ENCODE measurements at regions not wholly inside any gene's neighbourhood (a gene's known extent, or its start where the extent isn't known, plus 50 kb on each side); places are given as distances from the start of the nearest gene placed in this dataset.

DNA sequence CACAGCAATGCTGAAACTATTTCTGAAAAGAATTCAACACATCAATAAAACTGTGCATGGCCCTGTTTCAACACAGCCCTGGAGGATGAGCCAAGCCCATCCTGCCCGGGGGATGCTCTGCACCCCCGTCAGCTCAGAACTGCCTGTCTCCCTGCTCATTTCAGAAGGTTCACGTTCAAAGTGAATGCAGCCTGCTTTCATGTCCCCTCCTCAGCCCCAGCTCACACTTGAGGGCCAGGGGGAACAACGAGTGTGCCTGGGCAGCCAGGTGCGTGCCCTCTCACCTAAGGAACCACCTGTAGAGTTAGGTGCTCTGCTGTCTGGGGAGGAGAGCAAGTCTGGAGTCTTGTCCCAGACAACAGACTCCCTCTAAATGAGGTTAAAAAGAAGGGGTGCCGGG lies 348.5 kb upstream of the IRX2 start:
- no peak for TF ChIP-seq POLR2A (IDR thresholded peaks at IDR 0.05)
- TF ChIP-seq, protein P1, sequence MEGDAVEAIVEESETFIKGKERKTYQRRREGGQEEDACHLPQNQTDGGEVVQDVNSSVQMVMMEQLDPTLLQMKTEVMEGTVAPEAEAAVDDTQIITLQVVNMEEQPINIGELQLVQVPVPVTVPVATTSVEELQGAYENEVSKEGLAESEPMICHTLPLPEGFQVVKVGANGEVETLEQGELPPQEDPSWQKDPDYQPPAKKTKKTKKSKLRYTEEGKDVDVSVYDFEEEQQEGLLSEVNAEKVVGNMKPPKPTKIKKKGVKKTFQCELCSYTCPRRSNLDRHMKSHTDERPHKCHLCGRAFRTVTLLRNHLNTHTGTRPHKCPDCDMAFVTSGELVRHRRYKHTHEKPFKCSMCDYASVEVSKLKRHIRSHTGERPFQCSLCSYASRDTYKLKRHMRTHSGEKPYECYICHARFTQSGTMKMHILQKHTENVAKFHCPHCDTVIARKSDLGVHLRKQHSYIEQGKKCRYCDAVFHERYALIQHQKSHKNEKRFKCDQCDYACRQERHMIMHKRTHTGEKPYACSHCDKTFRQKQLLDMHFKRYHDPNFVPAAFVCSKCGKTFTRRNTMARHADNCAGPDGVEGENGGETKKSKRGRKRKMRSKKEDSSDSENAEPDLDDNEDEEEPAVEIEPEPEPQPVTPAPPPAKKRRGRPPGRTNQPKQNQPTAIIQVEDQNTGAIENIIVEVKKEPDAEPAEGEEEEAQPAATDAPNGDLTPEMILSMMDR (IDR thresholded peaks at IDR 0.05 in 4 of 5, conservative IDR thresholded peaks at IDR 0.05 in 1 of 5) = no peak
